Lung (tissue), 11 donors: ENCODE measurements at regions not wholly inside any gene's neighbourhood (a gene's known extent, or its start where the extent isn't known, plus 50 kb on each side); places are given as distances from the start of the nearest gene placed in this dataset.
"Not testable (repeated sequence)": the region's sequence is repeated elsewhere in the genome, so short reads cannot be mapped to it uniquely, and the experiment has no call there.

Source experiments
- ATAC-seq: fragments of 200-7000 bp; cut with Tn5 transposase; one replicate; pipeline ENCODE4 v1.9.1; 2020; ENCODE audit warnings: moderate number of reproducible peaks; ENCODE audit not compliant: insufficient read depth, low FRiP score
- DNase-seq, 3 donors: peaks; one replicate each; pipeline ENCODE4 v3.0.0-alpha.2; 2013 to 2017
- H3K27ac ChIP-seq, 2 donors: one replicate each; pipeline ENCODE4 v1.5.1; 2013; ENCODE audit warnings: mild to moderate bottlenecking in 2 of 2, moderate library complexity in 2 of 2, control low read depth in 1 of 2, inconsistent platforms in 1 of 2, low read depth in 1 of 2, low read length in 1 of 2
- H3K27me3 ChIP-seq, 3 donors: one replicate each; pipeline ENCODE4 v1.5.1; 2013; ENCODE audit warnings: low read length in 2 of 3; ENCODE audit not compliant: control insufficient read depth in 3 of 3, insufficient read depth in 3 of 3
- H3K36me3 ChIP-seq, 4 donors: one replicate each; pipeline ENCODE4 v1.5.1; 2013; ENCODE audit warnings: low read length in 4 of 4, mild to moderate bottlenecking in 1 of 4, moderate library complexity in 1 of 4; ENCODE audit not compliant: control insufficient read depth in 4 of 4, insufficient read depth in 4 of 4
- H3K4me1 ChIP-seq, 5 donors: one replicate each; pipeline ENCODE4 v1.5.1; 2013; ENCODE audit warnings: low read length in 5 of 5, mild to moderate bottlenecking in 2 of 5, moderate library complexity in 1 of 5; ENCODE audit not compliant: control insufficient read depth in 5 of 5, insufficient read depth in 5 of 5
- H3K4me3 ChIP-seq: one replicate; pipeline ENCODE4 v1.5.1; 2013; ENCODE audit warnings: mild to moderate bottlenecking, control low read depth, moderate library complexity
- H3K9ac ChIP-seq, 2 donors: one replicate each; pipeline ENCODE4 v1.5.1; 2013; ENCODE audit warnings: low read length in 2 of 2, control low read depth in 1 of 2; ENCODE audit not compliant: insufficient read depth in 1 of 2
- H3K9me3 ChIP-seq, 4 donors: one replicate each; pipeline ENCODE4 v1.5.1; 2013; ENCODE audit warnings: low read length in 3 of 4, mild to moderate bottlenecking in 1 of 4, moderate library complexity in 1 of 4; ENCODE audit not compliant: control insufficient read depth in 4 of 4, insufficient read depth in 3 of 4
- WGBS, 2 donors: extraction: QIAGEN DNeasy Blood & Tissue Kit; methylation state at CpG; one replicate each; pipeline ENCODE4 v1.1.7; 2013; 5-methylcytosine and 5-hydroxymethylcytosine counted together
- TF ChIP-seq, protein P1 (sequence below): IDR thresholded peaks from 2 replicates; pipeline ENCODE4 v1.5.1; 2012; ENCODE audit warnings: mild to moderate bottlenecking; ENCODE audit errors: control extremely low read depth, extremely low read depth
- donor health status: control.
- donor health status: control.
- donor health status: Bipolar disorder and iron deficiency.
- donor health status: healthy.
- donor health status: DM: yes; HTN: yes; CAD: no.

DNA sequence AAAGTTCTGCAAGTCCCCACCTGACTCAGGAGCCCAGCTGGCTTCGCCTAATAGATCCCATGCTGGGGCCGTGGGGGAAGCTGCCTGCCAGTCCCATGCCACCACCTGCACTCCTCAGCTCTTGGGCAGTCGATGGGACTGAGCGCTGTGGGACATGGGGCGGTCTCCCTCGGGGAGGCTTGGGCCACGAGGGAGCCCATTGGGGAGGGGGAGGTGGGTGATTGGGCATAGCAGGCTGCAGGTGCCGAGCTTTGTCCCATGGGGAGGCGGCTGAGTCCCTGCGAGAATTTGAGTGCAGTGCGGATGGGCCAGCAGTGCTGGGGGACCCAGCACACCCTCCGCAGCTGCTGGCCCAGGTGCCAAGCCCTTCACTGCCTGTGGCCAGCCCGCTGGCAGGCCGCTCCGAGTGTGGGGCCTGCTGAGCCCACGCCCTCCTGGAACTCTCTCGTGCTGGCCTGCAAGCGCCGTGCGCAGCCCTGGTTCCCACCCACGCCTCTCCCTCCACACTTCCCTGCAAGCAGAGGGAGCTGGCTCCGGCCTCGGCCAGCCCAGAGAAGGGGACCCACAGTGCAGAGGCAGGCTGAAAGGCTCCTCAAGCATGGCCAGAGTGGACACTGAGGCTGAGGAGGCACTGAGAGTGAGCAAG is 467.3 kb downstream of the IRS2 start:
- 82 to 87% methylated on average over 22 to 23 of the region's 23 CpGs for WGBS, 2 donors
- Histone ChIP-seq H3K36me3 (no peaks in the 10 kb centered on the region), H3K9me3 (peaks cover 0 to 5% (median 0%) of the 10 kb centered on the region in 4 donors), H3K4me1 (no peaks in the 10 kb centered on the region), H3K4me3 (no peak overlapping the region), H3K9ac (no peak overlapping the region), H3K27me3 (no peaks in the 10 kb centered on the region), H3K27ac (no peak overlapping the region)
- TF ChIP-seq, protein P1, sequence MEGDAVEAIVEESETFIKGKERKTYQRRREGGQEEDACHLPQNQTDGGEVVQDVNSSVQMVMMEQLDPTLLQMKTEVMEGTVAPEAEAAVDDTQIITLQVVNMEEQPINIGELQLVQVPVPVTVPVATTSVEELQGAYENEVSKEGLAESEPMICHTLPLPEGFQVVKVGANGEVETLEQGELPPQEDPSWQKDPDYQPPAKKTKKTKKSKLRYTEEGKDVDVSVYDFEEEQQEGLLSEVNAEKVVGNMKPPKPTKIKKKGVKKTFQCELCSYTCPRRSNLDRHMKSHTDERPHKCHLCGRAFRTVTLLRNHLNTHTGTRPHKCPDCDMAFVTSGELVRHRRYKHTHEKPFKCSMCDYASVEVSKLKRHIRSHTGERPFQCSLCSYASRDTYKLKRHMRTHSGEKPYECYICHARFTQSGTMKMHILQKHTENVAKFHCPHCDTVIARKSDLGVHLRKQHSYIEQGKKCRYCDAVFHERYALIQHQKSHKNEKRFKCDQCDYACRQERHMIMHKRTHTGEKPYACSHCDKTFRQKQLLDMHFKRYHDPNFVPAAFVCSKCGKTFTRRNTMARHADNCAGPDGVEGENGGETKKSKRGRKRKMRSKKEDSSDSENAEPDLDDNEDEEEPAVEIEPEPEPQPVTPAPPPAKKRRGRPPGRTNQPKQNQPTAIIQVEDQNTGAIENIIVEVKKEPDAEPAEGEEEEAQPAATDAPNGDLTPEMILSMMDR: no peak
- ATAC-seq (no peak), DNase-seq (no peak)

DNA sequence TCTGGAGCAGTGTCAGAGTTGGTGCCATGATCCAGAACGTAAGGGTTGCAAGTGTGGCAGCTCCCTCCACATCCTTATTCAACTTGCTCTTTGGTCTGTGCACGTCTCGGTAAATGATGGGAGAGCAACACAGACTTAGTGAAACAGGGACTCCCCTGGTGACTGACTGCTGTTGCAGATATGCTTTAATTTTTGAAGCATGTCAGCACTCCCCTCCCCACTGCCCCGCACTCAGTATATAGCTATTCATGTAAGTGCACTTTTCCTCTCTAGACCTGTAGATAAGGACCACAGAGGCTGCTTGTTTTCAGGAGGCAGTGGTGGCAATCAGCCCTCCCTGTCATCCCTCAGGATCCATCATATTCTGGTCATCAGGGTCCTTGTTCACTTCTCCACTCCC is 470.9 kb downstream of the IRS2 start:
- TF ChIP-seq, protein P1: no peak
- ATAC-seq: no peak
- no peak overlapping the region for H3K9ac ChIP-seq
- H3K36me3 ChIP-seq: no peaks in the 10 kb centered on the region
- DNase-seq: no peak
- peaks cover 0 to 5% (median 0%) of the 10 kb centered on the region in 4 donors for H3K9me3 ChIP-seq
- no peaks in the 10 kb centered on the region for H3K27me3 ChIP-seq
- WGBS, 2 donors: 82 to 87% methylated on average over 4 of the region's 4 CpGs
- H3K4me1 ChIP-seq: no peaks in the 10 kb centered on the region
- H3K27ac ChIP-seq: no peak overlapping the region
- no peak overlapping the region for H3K4me3 ChIP-seq

- Histone ChIP-seq H3K27ac (no peak overlapping the region), H3K9me3 (peaks cover 0 to 5% (median 0%) of the 10 kb centered on the region in 4 donors), H3K27me3 (no peaks in the 10 kb centered on the region), H3K9ac (no peak overlapping the region), H3K36me3 (no peaks in the 10 kb centered on the region), H3K4me3 (no peak overlapping the region), H3K4me1 (peaks cover 0 to 5% (median 0%) of the 10 kb centered on the region in 5 donors)
- ATAC-seq: no peak
- TF ChIP-seq, protein P1: no peak
- no peak for DNase-seq
- 77 to 86% methylated on average over 5 of the region's 5 CpGs for WGBS, 2 donors
Observed at GRCh38 chr13:109314101-109314500, 472.3 kb downstream of the IRS2 start.

DNA sequence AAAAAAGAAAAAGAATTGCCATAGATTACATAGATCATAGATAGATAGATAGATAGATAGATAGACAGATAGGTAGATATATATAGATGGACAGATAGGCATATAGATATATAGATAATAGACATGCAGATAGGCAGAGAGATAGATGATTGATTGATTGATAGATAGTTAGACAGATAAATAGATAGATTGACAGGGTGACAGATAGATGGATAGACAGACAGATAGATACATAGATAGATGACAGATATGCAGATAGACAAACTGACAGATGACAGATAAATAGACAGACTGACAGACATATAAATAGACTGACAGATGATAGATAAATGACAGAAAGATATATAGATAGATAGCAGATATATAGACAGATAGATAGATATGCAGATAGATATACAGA is 474.0 kb downstream of the IRS2 start:
- no peak for DNase-seq
- Histone ChIP-seq H3K9me3 (peaks cover 0 to 4% (median 0%) of the 10 kb centered on the region in 4 donors), H3K27ac (no peak overlapping the region), H3K9ac (no peak overlapping the region), H3K4me1 (peaks cover 0 to 5% (median 0%) of the 10 kb centered on the region in 5 donors), H3K4me3 (no peak overlapping the region), H3K27me3 (no peaks in the 10 kb centered on the region), H3K36me3 (no peaks in the 10 kb centered on the region)
- ATAC-seq: no peak
- TF ChIP-seq, protein P1: no peak

DNA sequence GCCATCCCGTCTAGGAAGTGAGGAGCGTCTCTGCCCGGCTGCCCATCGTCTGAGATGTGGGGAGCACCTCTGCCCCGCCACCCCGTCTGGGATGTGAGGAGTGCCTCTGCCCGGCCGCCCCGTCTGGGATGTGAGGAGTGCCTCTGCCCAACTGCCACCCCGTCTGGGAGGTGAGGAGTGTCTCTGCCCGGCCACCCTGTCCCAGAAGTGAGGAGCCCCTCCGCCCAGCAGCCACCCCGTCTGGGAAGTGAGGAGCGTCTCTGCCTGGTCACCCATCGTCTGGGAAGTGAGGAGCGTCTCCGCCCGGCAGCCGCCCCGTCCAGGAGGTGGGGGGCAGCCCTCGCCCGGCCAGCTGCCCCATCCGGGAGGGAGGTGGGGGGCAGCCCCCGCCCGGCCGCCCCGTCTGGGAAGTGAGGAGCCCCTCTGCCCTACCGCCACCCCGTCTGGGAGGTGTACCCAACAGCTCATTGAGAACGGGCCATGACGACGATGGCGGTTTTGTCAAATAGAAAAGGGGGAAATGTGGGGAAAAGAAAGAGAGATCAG is 474.9 kb downstream of the IRS2 start:
- not testable (repeated sequence) for DNase-seq, H3K4me1 ChIP-seq

More for the DNA sequence above, 474.9 kb downstream of the IRS2 start:
- not testable (repeated sequence) for ATAC-seq, H3K4me3 ChIP-seq, H3K9me3 ChIP-seq, H3K27me3 ChIP-seq, H3K9ac ChIP-seq, H3K36me3 ChIP-seq, H3K27ac ChIP-seq
- WGBS, 2 donors: 93 to 97% methylated on average over 30 to 33 of the region's 33 CpGs
